HEK293T (cell line): ENCODE measurements at regions not wholly inside any gene's neighbourhood (a gene's known extent, or its start where the extent isn't known, plus 50 kb on each side); places are given as distances from the start of the nearest gene placed in this dataset.

Experiments
- ARNT ChIP-seq: fragments of 450-650 bp; IDR thresholded peaks from 2 replicates; pipeline ENCODE4 v1.6.1; 2017; ENCODE audit warnings: mild to moderate bottlenecking
- BHLHE40 ChIP-seq: fragments of 450-650 bp; IDR thresholded peaks from 2 replicates; pipeline ENCODE4 v1.6.1; 2016; ENCODE audit warnings: mild to moderate bottlenecking, moderate library complexity, borderline replicate concordance
- CTBP1 ChIP-seq: fragments of 450-650 bp; IDR thresholded peaks from 2 replicates; pipeline ENCODE4 v1.6.1; 2016; ENCODE audit warnings: borderline replicate concordance
- ELF4 ChIP-seq: fragments of 450-650 bp; IDR thresholded peaks from 2 replicates; pipeline ENCODE4 v1.6.1; 2017; ENCODE audit warnings: antibody characterized with exemption
- FOXA1 ChIP-seq: fragments of 450-650 bp; IDR thresholded peaks from 2 replicates; pipeline ENCODE4 v1.6.1; 2016; ENCODE audit warnings: mild to moderate bottlenecking
- FOXK2 ChIP-seq: fragments of 450-650 bp; IDR thresholded peaks from 2 replicates; pipeline ENCODE4 v1.6.1; 2016; ENCODE audit warnings: mild to moderate bottlenecking
- FOXM1 ChIP-seq: fragments of 450-650 bp; IDR thresholded peaks from 2 replicates; pipeline ENCODE4 v1.6.1; 2017; ENCODE audit warnings: mild to moderate bottlenecking, borderline replicate concordance
- HDGF ChIP-seq: fragments of 450-650 bp; IDR thresholded peaks from 2 replicates; pipeline ENCODE4 v1.6.1; 2017; ENCODE audit warnings: antibody characterized with exemption, borderline replicate concordance
- NFRKB ChIP-seq: fragments of 450-650 bp; IDR thresholded peaks from 2 replicates; pipeline ENCODE4 v1.6.1; 2016; ENCODE audit warnings: mild to moderate bottlenecking, moderate library complexity
- SP1 ChIP-seq: fragments of 450-650 bp; IDR thresholded peaks from 2 replicates; pipeline ENCODE4 v1.6.1; 2017
- SUZ12 ChIP-seq: fragments of 450-650 bp; IDR thresholded peaks from 2 replicates; pipeline ENCODE4 v1.6.1; 2016; ENCODE audit warnings: mild to moderate bottlenecking
- TARDBP ChIP-seq: fragments of 450-650 bp; IDR thresholded peaks from 2 replicates; pipeline ENCODE4 v1.6.1; 2016
- ZNF384 ChIP-seq: fragments of 450-650 bp; IDR thresholded peaks from 2 replicates; pipeline ENCODE4 v1.6.1; 2016
- TF ChIP-seq, protein P1 (sequence below): fragments of 450-650 bp; IDR thresholded peaks from 2 replicates; pipeline ENCODE4 v1.6.1; 2016

DNA sequence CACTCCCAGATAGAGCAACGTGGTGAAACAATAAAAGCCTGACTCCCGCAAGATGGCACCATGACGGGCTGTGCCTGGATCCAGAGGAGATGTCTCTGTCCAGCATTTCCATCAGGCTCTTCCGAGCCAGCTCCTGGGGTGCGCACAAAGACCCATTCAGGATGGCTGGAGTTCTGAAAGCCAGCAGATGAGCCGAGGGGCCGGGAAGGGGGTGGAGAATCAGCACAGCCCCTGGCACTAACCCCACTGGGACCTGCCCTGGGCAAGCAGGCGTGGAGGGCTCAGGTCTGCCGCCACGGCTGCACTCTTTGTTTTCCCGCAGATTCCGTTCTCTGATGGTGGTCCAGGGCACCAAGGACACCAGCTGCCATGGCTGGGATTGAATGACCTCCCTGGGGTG, 97.2 kb upstream of the BLID start:
- TF ChIP-seq SP1 (no peak), SUZ12 (no peak), FOXK2 (no peak), BHLHE40 (no peak), FOXM1 (no peak), ELF4 (no peak), FOXA1 (no peak), NFRKB (no peak), ZNF384 (no peak), ARNT (no peak), HDGF (no peak), TARDBP (no peak), CTBP1 (no peak)
- TF ChIP-seq, protein P1, sequence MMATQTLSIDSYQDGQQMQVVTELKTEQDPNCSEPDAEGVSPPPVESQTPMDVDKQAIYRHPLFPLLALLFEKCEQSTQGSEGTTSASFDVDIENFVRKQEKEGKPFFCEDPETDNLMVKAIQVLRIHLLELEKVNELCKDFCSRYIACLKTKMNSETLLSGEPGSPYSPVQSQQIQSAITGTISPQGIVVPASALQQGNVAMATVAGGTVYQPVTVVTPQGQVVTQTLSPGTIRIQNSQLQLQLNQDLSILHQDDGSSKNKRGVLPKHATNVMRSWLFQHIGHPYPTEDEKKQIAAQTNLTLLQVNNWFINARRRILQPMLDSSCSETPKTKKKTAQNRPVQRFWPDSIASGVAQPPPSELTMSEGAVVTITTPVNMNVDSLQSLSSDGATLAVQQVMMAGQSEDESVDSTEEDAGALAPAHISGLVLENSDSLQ = no peak
